NCI-H2029 treated with DMSO at 0.1 percent for 48 hours (cell line): ENCODE measurements at regions not wholly inside any gene's neighbourhood (a gene's known extent, or its start where the extent isn't known, plus 50 kb on each side); places are given as distances from the start of the nearest gene placed in this dataset.
"Not testable (repeated sequence)": the region's sequence is repeated elsewhere in the genome, so short reads cannot be mapped to it uniquely, and the experiment has no call there.

Experiments used
- DNase-seq: peaks from one replicate; lab custom pipeline; 2025; lab: John Stamatoyannopoulos, UW

GRCh38 chr12:93204896-93205295, 172.8 kb upstream of the NUDT4 start:
- DNase-seq, result no peak

- no peak for DNase-seq
Observed at GRCh38 chr12:93205361-93205760, 172.4 kb upstream of the NUDT4 start.

DNA sequence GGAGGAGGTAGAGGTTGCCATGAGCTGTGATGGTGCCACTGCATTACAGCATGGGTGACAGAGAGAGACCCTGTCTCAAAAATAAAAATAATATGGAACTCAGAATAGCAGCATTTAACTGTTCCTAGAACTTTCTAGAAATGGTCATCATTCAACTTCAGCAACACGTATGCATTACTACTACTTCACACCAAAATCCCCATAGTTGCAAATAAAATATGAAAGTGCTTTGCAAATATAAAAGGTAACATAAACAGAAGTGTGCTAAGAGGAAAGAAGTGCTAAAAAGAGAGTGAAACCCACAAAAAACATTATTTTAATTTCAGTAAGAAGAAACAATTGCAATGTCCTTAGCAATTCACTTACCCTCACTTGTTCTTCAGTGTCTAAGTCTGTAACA, 169.7 kb upstream of the NUDT4 start:
- DNase-seq, result no peak

GRCh38 chr12:93214523-93215289, 163.0 kb upstream of the NUDT4 start:
- no peak for DNase-seq

DNA sequence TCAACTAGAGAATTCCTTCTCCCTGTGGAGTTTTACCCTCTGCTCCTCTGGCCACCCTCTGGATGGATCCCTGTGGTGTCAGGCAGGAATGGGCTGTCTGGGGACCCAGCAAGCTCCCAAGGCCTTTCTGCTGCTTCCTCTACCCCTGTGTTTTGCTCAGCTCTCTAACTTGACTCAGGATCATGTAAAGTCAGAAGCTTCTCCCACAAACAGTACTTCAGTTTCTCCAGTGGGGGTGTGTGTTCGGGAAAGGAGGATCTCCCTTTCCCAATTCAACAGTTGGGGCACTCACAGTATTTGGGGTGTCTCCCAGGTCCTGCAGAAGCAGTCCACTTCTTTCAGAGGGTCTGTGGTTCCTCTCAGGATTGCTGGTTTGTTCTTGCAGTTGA, 162.4 kb upstream of the NUDT4 start:
- no peak for DNase-seq

DNA sequence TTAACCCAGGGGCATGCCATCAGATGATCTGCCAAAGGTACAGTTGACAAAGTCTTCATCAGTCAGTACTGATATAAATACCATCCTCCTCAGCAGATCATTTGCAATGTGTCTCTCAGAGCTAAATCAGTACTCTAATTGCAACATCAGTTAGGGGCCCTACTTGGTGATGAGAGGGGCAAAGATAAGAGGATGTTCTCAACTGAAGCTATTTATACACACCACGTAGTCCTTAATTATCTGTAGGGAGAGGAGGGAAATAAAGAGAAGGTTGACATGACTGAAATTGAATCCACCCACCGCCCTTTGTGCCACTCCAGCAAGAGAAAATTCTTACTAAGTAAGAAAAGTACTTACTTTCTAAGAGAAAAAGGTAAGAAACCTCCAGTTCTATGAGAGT, 157.8 kb upstream of the NUDT4 start:
- DNase-seq, result no peak

- no peak for DNase-seq
Observed at GRCh38 chr12:93221841-93222240, 155.9 kb upstream of the NUDT4 start.

DNA sequence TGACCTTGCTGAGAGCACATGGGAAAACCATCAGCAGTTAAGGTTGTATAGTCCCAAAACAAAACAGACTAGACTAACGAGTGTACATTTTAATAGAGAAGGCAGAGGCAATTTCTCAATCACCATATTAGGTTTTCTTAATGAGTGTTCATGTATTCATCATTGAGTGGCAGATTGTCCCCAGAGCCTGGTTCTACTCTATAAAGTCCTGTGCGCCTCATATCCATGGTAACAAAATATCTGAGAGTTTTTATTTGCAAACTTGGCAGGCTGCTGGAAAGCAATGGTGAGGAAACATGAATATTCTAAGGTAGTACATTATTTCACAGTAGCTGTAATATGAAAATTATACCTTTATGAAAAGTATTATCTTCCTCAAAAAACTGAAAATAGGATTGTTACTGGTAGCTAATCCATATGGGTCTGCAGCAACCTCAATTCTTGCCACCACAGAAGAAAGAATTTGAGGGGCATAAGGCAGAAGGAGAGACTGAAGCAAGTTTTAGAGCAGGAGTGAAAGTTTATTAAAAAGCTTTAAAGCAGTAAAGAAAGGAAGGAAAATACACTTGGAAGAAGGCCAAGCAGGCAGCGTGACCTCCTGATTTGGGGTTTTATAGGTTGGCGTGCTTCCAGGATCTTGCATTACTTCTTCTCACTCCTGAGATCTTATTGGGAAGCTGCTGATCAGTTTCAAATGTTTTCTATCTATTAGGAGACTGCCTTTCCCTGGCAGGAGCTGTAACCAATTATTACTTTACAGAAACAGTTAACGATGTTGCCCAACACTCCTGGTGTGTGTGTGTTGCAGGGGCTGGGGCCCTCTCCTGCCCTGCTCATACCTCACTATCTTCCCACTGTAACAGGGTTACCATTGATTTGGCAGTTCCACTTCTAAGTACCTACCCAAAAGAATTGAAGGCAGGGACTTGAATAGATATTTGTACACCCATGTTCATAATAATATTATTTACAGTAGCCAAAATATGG, 154.0 kb upstream of the NUDT4 start:
- peak; percentile 44 for DNase-seq

DNA sequence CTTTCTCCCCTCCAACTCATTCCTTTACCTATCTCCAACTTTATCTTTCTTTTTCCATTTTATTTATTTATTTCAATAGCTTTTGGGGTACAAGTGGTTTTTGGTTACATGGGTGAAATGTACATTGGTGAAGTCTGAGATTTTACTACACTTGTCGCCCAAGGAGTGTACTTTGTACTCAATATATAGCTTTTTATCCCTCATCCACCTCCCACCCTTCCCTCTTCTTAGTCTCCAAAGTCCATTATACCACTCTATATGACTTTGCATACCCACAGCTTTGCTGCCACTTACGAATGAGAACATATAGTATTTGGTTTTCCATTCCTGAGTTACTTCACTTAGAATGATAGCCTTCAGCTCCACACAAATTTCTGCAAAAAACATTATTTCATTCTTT, 152.6 kb upstream of the NUDT4 start:
- DNase-seq, result no peak

DNA sequence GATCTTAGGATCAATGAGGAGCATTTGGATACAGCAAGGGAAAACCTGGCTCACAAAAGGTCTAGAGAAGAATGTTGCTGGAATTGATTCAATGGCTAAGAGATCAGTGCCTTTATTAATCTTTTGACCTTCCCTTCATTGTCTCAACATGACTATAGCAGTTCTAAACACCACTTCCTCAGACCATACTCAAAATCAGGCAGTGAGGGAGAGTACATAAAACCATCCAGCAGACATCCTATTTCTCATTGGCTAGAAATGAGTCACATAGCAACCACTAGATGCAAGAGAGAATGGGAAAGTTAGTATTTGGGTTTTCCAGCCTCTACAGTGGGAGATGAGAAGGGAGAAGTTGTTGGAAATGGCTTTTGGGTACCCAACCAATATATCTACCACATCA, 151.4 kb upstream of the NUDT4 start:
- DNase-seq, result no peak

DNA sequence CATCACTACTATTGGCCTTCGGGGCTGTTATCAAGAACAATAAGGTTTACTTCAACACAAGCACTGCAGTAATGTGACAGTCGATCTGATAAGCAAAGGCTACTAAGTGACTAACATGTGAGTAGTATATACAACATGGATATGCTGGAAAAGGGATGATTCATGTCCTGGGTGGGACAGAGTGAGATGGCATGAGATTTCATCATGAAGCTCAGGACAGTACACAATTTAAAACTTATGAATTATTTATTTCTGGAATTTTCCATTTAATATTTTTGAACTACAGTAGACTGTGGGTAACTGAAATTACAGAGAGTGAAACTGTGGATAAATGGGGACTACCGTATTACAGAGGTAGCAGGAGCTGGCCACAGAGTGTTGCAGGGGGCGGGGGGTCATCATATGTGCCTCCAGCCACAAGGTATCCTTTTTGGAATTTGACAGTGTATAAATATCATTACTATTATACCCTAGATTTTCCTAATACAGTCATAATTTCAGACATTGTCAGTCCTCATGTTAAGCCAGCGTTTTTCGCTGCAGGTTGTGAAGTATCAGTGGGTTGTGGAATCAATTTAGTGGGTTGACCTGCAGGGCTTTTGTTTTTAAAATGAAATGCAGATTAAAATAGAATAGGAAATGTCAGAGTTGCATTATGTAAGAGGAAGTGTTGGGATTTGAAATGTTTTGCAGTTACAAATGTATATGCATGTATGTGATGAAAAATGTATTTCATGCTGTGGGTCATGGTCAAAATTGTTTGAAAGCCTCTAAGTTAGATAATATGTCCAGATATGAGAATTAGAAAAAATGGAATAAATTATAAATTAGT, 148.0 kb upstream of the NUDT4 start:
- no peak for DNase-seq

DNA sequence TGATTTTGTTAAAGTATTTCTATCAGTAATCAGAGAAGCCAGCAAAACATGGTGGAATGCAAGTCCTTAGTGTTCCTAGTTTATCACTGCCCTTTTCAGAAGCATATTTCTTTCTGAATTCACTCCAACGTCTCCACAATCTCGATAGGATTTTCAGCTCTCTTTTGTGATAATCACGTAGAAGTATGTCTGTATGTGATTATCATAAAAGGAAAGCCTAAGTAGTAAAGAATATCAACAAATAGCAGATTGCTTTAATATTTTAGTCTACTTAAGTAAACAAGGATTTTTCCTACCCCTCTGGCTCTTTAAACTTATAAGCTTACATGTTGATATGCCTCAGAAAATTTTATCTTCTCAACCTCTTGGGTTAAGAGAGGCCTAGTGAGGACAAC, 147.4 kb upstream of the NUDT4 start:
- no peak for DNase-seq

GRCh38 chr12:93231938-93232337, 145.8 kb upstream of the NUDT4 start:
- no peak for DNase-seq

GRCh38 chr12:93234641-93235040, 143.1 kb upstream of the NUDT4 start:
- peak; percentile 78 for DNase-seq

DNA sequence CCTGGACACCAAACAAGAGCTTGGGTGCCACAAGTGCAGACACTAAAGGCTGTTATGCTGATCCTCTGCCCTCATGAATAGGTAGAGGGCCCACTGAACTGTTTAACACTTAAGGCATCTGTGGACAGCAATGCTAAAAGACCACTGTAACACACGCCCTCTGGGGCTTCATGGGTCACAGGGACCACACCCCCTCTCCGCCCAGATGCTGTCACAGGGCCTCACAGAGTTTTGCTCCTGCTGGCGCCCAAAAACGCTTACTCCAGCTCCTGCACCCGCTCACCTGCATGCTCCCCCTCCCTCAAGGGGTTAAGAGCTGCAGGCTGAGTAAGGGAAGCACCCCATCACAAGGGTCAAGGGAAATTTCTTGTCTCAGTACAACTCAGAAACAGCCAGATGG, 141.8 kb upstream of the NUDT4 start:
- no peak for DNase-seq

DNA sequence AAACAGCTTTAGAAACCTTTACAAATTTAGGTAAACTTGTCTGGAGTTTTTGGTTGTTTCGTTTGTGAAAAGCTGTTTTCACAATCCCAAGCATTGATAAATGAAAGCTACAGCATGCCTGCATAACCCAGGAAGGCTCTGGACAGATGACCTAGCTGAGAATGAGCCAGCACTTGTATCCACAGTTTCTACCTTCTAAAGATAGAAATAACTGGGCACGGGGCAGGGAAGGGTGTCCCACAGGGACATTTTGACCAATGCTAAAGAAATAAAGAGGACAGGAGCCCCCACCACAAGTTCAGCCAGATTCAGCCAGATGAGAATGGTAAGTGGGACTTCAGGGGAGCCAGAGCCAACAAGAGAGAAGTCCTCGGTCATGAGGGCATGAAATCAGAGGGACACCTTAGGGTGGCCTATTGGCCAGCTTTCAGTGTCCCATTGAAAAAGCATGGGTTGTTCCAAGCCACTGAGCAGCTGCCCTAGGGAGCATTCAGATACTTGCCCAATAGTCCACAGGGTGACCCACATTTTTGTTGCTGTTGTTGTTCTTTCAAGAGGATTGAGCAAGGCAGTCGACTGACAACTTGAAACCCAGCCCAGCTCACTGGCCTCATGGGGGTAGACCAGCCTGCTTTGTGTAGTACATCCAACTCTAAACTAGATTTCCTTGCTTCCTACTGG, 140.3 kb upstream of the NUDT4 start:
- no peak for DNase-seq

DNA sequence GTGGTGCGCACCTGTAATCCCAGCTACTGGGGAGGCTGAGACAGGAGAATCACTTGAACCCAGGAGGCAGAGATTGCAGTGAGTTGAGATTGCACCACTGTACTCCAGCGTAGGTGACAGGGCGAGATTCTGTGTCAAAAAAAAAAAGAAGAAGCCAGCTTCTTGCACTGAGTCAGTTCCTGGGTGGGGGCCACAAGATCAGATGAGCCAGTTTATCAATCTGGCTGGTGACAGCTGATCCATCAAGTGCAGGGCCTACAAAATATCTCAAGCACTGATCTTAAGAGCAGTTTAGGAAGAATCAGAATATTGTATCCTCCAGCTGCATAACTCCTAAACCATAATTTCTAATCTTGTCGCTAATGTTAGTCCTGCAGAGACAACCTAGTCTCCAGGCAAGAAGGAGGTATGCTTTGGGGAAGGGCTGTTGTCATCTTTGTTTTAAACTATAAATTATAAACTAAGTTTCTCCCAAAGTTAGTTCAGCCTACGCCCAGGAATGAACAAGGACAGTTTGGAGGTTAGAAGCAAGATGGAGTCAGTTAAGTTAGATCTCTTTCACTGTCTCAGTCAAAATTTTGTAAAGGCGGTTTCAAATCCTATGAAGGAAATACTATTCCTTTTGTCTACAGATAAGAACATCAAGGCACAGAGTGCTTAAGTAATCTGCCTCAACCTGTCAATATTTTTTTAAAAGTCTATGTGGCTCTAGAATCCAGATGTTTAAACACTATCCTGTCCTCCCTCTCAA, 139.0 kb upstream of the NUDT4 start:
- DNase-seq, result not testable (repeated sequence)

DNA sequence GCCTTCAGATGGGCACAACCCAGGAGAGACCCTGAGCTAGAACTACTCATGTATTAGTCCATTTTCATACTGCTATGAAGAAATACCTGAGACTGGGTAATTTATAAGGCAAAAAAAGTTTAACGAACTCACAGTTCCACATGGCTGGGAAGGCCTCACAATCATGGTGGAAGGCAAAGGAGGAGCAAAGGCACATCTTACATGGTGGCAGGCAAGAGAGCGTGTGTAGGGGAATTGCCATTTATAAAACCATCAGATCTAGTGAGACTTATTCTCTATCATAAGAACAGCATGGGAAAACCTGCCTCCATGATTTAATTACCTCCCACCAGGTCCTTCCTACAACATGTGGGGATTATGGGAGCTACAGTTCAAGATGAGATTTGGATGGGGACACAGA, 137.9 kb upstream of the NUDT4 start:
- not testable (repeated sequence) for DNase-seq

GRCh38 chr12:93242154-93242972, 135.4 kb upstream of the NUDT4 start:
- DNase-seq, result no peak

DNA sequence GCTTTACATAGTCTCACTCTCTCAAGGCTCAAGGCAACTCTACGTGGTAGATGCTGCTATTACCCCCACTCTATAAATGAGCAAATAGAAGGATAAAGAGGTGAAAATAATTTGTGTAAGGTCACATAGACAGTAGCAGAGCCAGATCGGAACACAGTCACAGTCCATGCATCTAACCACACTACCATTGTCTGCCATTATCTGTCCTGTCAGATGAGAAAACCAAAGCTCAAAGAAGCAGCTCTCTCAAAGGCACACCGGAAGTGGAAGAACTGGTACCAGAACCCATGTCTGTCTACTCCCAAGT, 134.4 kb upstream of the NUDT4 start:
- DNase-seq, result no peak
